Activated CD8-positive, alpha-beta memory T cell treated with anti-CD3 and anti-CD28 coated beads for 1 hour (primary cell): ENCODE measurements at regions not wholly inside any gene's neighbourhood (a gene's known extent, or its start where the extent isn't known, plus 50 kb on each side); places are given as distances from the start of the nearest gene placed in this dataset.
"Not testable (repeated sequence)": the region's sequence is repeated elsewhere in the genome, so short reads cannot be mapped to it uniquely, and the experiment has no call there.

ENCODE experiments used
- DNase-seq, 2 donors: peaks; one replicate each; pipeline ENCODE4 v3.0.0-alpha.2; 2020; ENCODE audit warnings: low read depth in 1 of 2; ENCODE audit errors: extremely low read depth in 1 of 2

DNA sequence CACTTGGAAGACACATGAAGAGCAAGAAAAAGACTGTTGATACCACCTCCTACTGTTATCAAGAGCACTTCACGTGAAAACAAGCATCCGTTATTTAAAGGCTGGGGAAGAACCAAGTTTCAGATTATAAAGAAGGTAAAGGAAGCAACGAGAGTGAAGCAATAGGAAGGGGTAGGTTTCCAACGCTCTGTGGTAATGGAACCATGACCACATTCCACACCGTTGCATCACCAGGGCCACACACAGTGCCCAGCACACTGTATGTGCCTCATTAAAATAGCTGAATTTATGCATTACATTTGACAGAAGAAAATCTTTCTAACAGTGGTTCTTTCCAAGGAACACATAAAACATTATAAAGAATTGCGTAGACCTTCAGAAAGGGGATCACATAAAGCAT, 435.8 kb downstream of the MRPL39 start:
- no peak for DNase-seq

DNA sequence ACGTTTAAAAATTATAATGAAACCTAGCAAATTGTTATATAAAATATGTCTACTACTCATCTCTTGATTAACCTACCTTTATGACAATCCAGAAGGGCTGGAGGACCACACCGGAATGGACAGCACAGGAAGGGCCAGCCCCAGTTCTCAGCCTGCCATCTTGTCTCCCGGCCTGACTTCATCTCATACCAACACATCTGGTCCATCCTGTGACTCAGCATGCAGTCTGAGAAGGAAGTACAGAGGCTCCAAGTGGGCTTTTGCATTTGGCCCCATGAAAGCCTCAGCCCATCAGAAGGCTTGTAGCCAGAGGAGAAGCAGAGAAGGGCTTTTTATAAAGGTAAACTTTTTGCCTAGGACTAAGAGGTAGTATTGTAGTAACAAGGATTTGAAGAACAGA, 436.6 kb downstream of the MRPL39 start:
- no peak for DNase-seq

DNA sequence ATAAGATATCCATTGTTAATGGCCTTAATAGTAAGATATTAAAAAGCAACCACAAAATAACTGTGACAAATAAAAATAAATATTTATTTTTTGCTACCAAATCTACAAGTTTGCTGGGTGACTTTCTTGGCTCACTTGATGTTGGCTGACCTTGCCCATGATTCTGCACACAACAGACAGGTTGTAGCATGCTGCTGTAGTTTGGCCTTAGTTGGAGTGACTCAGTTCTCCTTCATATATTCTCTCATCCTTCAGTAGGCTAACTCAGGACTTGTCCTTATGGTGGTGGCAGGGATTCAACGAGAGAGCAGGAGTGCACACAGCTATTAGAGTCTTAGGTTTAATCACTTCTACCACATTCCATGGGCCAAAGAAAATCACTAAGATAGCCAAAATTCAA, 437.9 kb downstream of the MRPL39 start:
- DNase-seq = no peak

- not testable (repeated sequence) for DNase-seq
Observed at GRCh38 chr21:25166904-25167303, 440.4 kb downstream of the MRPL39 start.

DNA sequence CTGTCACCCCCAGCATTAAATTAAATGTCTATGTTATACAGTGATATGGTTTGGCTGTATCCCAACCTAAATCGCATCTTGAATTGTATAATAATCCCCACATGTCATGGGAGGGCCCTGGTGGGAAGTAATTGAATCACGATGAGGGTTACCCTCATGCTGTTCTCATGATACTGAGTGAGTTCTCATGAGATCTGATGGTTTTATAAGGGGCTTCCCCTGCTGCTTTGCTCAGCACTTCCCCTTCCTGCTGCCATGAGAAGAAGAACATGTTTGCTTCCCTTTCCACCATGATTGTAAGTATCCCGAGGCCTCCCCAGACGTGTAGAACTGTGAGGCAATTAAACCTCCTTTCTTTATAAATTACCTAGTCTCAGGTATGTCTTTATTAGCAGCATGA, 445.7 kb downstream of the MRPL39 start:
- no peak for DNase-seq

DNA sequence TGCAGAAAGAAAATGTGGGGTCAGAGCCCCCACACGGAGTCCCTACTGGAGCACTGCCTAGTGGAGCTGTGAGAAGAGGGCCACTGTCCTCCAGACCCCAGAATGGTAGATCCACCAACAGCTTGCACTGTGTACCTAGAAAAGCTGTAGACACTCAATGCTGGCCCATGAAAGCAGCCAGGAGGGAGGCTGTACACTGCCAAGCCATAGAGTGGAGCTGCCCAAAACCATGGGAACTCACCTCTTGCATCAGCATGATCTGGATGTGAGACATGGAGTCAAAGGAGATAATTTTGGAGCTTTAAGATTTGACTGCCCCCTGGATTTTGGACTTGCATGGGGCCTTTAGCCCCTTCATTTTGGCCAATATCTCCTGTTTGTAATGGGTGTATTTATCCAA, 452.3 kb downstream of the MRPL39 start:
- DNase-seq = not testable (repeated sequence)

GRCh38 chr21:25149022-25149421, 458.3 kb downstream of the MRPL39 start:
- DNase-seq = no peak

DNA sequence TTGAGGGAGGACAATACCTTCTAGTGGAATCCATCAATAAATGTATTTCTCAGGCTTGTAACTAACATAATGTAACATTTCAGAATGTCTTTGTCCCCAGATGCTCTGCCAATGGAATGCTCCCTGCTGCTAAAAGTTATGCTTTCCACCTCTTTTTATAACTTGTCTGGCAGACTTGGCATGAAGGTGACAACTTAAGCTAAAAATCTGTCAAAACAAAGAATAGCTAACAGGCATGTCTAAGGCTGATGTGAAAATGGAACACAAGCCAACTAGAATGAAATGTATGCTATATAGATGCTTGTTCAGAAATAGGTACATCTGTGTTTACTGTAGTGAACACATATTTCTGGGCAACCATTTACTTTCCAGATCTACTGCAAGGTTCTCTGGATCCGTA, 467.9 kb downstream of the MRPL39 start:
- no peak for DNase-seq

GRCh38 chr21:25133939-25134338, 473.3 kb downstream of the MRPL39 start:
- DNase-seq = no peak

DNA sequence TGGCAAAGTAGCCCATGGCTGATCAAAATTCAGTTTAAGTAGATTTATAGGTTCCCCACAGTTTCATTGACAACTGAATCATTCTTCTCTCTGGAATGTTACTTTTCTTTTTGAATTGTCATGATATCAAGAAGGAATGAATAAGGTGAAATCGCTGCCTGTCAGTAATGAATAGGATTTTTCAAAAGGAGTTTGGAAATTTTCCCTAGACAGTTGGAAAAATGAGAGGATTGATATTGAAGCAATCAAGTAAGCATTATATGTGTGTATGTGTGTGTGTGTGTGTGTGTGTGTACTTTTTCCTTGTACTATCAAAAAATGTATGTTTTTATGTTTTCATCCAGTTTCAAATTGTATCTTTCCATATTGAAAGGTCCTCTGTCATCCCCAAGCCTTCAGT, 479.5 kb downstream of the MRPL39 start:
- no peak for DNase-seq

DNA sequence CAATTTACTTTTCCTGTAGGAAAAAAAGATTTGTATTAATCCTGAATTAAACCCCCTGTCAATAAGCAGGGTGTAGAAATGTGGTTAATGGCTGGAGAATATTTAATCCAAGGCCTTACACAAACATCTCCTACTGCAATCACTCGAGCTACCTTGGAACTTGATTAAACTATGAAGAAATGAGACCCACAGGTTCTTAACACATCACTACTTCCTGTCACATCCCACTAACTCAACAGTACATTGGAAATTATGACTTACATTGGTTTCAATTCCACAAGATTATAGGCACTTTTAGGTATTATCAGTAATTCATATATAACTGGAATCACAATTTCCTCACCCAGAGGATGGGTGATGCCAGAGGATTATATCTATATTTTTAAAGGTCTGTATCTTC, 480.3 kb downstream of the MRPL39 start:
- DNase-seq = no peak

- no peak for DNase-seq
Observed at GRCh38 chr21:25126564-25126963, 480.7 kb downstream of the MRPL39 start.

- no peak for DNase-seq
Observed at GRCh38 chr21:25118648-25119047, 488.6 kb downstream of the MRPL39 start.

GRCh38 chr21:25115021-25115420, 492.3 kb downstream of the MRPL39 start:
- no peak for DNase-seq

DNA sequence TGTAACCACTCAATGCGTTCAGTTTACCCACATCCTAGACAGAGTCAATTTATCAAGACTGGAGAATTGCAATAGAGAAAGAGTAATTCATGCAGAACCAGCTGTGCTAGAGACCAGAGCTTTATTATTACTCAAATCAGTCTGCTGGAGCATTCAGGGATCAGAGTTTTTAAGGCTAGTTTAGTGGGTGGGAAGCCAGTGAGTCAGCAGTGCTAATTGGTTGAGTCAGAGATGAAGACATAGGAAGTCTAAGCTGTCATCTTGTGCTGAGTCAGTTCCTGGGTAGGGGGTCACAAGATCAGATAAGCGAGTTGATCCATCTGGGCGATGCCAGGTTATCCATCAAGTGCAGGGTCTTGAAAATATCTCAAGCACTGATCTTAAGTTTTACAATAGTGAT, 499.6 kb downstream of the MRPL39 start:
- no peak for DNase-seq

- no peak for DNase-seq
Observed at GRCh38 chr21:25103500-25104207, 503.6 kb downstream of the MRPL39 start.

- no peak for DNase-seq
Observed at GRCh38 chr21:25097648-25098047, 509.6 kb downstream of the MRPL39 start.

GRCh38 chr21:25094695-25095094, 512.6 kb downstream of the MRPL39 start:
- no peak for DNase-seq

DNA sequence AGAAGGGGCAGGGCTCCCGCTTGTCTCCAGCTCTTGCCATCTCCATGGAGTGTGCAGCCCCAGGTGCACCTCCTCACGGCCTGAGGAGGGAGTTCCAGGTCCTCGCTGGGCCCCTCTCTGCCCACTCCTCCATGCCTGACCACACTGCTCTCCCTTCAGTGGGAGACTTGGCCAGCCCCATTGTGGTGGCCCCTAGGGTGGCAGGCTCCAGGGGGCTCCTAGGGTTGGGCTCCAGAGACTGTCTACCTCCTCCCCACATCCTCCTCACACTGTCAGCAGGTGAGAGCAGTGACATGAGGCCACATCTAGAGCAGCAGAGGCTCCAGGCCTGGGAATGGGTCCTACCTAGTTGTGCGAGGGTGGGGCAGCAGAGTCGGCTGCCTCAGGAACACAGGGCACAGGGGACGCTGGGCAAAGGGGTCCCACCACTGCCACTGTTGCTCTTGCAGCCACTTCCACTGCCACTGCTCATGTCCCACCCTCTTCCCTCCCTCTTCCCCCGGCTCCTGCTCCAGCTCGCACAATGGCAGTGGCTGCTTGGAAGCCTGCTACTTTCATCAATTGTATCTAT, 514.8 kb downstream of the MRPL39 start:
- DNase-seq = no peak

DNA sequence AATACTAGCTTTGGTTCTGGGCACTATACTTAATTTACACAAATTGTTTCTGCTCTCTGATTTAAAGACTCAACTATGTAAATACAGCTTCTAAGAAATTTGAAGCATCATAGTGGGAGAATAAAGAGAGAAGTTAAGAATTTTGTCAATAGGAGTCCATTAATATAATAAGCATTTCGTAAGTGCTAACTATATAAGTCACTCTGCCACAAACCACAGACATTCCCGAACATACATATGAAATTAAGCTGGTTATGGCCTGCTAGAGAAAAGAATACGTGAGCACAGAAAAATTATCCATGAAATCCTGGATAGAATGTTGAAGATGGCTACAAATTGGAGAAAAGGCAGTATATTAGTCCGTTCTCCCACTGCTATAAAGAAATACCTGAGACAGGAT, 526.2 kb downstream of the MRPL39 start:
- no peak for DNase-seq

DNA sequence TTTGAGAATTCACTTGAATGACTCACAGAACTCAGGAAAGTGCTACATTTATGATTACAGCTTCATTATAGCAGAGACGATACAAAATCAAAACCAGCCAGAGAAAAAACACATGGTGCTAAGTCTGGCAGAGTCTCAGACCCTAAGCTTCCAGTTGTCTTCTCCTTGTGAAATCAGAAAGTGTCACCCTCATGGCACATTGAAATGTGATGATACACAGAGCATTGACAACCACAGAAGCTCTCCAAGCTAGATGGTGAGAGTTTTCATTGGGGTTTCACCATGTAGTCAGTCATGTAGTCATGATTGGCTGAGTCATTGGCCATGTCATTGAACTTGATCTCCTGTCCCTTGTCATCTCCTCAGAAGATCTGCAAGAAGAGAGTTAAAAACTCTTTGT, 526.6 kb downstream of the MRPL39 start:
- DNase-seq = no peak

- no peak for DNase-seq
Observed at GRCh38 chr21:25080141-25080540, 527.1 kb downstream of the MRPL39 start.

DNA sequence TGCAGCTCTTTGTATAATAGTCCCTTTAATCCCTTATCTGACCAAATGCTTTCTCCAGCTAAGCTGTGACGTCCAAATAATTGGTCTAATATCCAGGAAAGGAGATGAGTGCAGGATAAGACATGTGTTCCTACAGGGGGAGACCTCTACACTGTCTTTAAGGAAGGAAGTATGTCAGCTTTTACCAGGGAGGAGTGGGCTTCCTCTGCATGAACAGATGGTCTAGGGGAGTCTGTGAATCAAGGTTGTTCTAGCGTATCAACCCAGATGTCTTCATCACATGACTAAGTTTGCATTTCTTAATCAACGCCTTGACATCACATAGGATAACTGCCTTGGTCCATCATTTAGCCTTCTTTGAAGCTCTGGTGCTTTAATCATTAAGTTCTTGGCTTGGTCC, 528.2 kb downstream of the MRPL39 start:
- no peak for DNase-seq
